NCI-H748 (cell line): ENCODE measurements at regions not wholly inside any gene's neighbourhood (a gene's known extent, or its start where the extent isn't known, plus 50 kb on each side); places are given as distances from the start of the nearest gene placed in this dataset.

Experiments used
- DNase-seq: peaks from one replicate; lab custom pipeline; 2025; ENCODE audit not compliant: unreplicated experiment; lab: John Stamatoyannopoulos, UW

GRCh38 chr13:40185414-40185813, 481.0 kb downstream of the FOXO1 start:
- DNase-seq, result no peak

DNA sequence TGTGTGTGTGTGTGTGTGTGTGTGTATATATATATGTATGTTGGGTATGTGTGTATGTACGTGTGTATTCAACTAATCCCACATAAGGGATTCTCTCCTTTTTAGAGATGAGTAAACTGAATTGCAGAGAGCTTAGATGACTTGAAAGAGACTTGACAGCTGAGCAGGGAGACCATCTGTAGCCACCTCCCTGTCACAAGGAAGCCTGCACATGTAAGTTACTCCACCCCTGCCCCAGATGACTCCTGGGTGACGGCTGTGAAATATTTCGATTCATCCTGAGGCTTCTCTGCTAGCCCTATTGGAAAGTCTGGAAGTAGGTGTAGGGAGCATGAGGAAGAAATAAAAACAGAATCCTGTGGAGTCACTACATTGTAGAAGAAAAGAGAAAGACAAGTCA, 480.4 kb downstream of the FOXO1 start:
- no peak for DNase-seq

DNA sequence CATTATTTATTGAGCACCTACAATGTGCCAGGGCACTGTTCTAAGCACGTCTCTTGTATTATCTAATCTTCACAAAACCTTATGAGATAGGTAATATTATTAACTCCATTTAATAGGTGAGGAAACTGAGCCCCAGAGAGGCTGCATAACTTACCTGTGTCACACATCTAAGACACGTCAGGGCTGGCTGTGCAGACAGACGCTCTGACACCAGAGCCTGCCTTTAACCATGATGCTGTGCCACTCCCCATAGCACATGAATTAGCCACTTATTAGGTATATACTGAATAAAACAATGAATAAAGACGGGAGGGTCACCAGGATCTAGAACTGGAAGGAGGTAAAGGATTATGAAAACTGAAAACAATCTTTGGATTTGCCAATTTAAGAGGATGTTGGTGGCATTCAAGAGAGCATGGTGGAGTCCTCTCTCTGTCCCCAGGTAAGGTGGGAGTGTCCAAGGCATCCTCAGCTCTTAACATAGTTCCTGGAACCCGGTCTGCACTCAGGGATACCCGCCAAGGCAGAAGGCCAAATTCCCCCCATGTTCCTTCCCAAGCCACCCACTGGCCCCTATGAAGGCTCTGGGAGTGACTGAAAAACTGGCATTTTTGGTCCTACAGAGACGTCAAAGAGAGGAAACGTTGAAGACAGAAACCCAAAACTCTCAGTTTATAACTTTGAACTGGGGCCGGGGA, 479.7 kb downstream of the FOXO1 start:
- DNase-seq, result no peak

- no peak for DNase-seq
Measured at GRCh38 chr13:40187324-40187795, 479.1 kb downstream of the FOXO1 start.

- peak; percentile 30 for DNase-seq
Measured at GRCh38 chr13:40187841-40188591, 478.4 kb downstream of the FOXO1 start.

DNA sequence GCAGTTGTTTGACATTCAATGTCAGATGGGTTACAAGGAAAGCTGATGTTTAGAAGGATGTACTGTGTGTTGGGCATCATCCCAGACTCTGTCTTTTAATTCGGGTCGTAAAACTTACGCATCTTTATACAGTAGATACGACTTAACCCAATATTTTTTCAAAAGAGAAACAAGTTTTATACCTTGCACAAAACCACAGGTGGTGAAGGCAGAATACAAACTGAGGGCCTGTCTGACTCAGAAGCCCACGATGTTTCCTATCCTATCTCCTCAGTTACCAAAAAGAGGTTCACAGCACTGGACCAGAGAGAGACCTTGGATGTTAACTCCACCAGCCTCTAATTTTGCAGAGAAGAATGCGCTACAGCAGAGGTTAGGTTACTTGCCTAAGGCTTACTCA, 477.0 kb downstream of the FOXO1 start:
- DNase-seq, result no peak

DNA sequence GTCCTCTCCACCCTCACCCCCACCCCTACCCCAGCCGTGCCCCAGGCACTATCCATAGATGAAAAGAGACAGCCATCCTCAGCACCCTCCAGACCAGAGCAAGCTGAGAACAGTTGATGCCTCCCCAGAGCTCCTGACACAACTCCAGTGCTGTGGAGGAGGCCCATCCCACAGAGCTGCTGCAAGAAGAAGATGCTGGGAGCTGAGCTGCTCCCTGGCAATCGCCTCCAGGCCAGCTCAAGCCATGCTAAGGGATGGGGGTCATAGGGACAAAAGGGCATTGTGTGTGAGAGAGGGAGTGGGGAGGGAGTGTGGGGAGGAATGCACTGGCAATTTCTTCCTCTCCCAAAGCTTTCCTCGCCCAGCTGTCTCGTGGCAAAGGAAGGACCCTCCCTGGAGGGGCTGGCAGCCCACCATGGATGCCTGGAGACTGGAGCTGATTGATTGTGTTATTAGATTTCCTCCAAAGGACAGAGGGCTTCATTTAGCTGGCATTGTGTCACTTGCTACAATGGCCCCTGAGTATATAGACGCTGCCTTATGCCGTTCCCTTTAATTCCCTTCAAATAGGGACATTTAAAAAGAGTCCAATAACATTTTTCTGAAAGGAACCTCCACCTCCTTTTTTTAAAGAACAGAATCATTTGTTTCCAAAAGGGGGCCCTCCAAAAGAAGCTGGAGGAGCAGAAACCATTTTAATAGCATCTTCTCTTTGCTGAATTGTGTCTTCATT, 476.4 kb downstream of the FOXO1 start:
- DNase-seq, result no peak

GRCh38 chr13:40190641-40191100, 475.8 kb downstream of the FOXO1 start:
- no peak for DNase-seq

DNA sequence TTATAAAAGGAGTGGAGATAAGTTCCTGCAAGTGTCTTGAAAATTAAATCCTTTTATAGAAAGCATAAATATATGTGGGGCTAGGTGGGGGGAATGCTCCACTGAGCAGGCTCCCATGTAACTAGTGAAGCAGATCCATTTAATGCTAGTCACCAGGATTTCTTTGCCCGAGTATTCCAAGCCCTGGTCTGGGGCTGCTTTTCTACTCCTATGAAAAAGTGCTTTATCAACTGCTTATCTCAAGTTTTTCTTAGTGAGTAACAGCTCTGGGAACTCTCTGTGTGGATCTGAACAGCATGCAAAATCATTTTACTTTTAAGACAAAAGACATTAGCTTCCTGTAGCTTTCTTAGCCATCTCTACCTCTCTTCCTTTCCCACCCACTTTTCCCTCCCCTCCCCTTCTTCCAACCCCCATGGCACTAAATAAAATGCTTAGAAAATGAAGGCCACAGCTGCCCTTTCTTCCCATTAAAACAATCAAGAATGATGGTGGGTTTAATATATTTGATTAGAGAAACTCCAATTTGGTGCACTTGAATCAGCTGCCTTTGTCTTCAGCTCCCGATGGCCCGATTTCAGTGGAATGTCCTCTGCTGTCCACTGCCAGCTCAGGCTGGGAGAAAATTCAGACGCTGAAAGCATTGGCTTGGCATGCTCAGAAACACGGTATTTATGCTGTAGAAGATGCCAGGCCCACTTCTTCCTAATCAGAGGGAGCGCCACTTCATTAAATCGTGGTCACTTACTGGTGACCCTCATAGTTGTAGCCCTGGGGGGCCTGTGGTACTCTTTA, 475.1 kb downstream of the FOXO1 start:
- DNase-seq, result no peak

GRCh38 chr13:40192452-40192851, 474.0 kb downstream of the FOXO1 start:
- no peak for DNase-seq

DNA sequence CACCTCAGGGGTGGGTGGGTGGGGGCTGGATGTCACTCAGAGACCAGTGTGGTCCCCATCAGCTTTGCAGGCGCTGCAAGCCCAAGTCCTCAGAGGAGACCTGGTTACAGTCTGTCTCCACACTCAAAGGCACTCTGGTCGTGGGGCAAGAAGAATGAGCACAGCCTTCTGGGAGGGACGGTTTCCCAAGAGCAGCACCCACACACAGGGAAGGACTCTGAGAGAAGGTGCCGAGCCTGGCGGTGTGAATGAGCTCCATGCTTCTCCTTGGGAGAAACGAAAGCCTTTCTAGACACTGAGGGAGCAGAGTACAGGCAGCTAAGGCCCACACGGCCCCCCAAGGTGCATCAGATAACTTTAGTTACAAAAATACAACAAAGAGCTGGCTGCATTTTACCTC, 473.6 kb downstream of the FOXO1 start:
- no peak for DNase-seq

DNA sequence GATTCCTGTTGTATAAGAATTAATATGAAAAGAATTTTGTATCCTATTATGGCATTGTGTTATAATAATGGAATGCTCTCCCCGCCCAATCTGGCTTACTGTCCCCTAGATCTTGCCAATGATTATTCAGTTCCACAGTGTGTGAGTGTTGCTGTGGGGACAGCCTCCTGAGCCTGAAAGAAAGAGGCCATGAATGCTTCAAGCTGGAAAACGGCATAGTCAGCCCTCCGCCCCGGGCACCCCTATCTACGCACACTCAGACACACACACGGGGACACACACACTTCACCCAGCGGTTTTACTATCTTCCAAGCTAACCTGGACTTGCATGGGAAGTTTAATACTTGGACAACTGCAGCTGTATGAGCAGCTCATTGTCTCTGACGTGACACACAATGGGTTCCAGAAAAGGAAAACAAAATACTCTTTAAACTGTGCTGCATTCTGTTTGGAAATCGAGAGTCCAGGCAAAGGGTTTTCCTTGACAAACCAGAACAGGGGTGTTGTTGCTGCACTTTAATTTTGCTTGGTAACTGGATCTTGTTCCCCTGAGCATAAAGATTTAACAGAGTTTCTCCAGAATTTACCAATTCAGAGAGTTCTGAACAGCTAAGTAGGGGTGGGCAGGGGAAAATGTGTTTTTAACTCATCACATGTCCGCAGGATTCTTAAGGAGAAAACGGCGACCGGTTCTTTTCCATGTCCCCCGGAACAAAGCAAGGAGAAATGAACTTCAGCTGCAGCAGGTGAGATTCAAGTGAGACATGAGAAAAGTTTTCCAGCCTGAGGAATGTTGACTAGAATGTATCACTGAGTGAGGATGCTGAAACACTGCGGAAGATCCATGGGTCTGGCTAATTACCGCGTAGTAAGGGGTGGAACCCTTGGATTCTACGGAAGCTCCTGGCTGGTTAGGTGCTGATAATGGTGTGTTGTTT, 472.9 kb downstream of the FOXO1 start:
- DNase-seq, result no peak

DNA sequence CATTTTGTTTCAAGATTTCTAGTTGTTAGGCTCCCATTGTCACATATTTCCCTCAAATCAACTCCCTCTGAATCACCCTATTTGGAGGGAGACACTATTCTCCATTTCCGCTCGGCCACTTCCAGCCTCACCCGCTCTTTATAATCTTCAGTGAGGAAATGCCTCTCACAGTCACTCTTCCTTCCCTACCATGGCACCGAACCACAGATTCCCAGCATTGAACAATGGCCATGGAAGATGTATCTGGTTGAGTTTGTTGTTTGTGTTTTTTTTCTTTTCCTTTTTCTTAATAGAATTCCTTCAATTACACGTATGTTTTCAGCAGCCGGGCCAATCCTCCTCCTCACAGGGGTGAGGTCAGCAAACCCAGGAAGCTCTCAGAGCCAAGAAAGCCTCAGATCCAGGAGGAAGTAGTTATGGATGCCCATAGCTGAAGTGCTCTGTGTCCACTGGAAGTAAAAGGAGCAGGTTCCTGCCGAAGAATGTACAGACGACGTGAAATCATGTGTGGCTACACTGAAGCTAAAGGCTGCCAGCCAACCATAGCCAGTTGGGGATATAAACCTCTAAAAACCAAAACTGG, 472.1 kb downstream of the FOXO1 start:
- no peak for DNase-seq

DNA sequence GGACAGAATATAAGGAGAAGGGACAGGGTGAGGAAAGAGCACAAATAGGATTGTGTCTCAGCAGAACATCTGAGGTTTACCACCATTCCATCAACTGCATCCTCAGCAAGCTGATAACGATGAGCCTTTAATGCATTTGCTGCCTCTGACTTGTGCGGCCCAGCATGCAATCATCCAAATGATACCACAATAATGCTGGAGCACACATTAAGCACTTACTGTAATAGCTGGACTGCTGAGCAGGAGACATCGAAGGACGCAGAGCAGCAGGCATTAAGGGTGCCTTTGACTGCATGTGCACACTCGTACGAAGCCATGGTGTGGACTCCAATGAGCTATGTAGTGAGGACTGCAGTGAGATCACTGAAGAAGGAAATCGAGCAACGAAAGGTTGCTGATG, 469.4 kb downstream of the FOXO1 start:
- DNase-seq, result no peak

DNA sequence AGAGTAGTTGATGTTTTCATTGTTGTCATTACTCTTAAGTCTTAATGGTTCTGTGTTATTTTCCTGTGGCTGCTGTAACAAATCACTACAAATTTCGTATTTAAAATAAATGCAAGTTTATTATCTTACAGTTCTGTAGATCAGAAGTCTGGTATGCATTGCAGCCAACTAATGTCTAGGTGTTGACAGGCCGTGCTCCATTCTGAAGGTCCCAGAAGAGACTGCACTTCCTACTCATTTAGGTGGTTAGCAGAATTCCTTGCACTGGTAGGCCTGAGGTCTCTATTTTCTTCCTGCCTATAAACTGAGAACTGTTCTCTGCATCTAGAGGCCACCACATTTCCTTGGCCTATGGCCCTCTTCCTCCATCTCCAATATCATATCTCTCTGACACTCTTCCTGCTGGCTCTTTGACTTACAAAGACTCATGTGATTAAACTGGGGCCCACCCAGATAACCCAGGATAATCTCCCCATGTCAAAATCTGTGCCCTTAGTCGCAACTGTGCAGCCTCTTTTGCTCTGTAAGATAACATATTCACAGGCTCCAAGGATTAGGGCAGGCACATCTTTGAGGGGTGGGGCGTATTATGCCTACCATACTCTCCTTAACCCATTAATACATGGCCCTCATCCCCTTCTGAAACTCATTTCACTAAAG, 468.4 kb downstream of the FOXO1 start:
- DNase-seq, result no peak

GRCh38 chr13:40200273-40200978, 466.0 kb downstream of the FOXO1 start:
- no peak for DNase-seq

GRCh38 chr13:40204246-40204645, 462.2 kb downstream of the FOXO1 start:
- DNase-seq, result no peak

- DNase-seq, result no peak
Measured at GRCh38 chr13:40205771-40206240, 460.6 kb downstream of the FOXO1 start.
